NCI-H1930 (cell line): ENCODE measurements at regions not wholly inside any gene's neighbourhood (a gene's known extent, or its start where the extent isn't known, plus 50 kb on each side); places are given as distances from the start of the nearest gene placed in this dataset.

Experiments used
- DNase-seq, 2 experiments: peaks; one replicate each; lab custom pipeline; 2025; lab: John Stamatoyannopoulos, UW

- no peak for DNase-seq
These were observed 119.5 kb downstream of the MTX3 start for GRCh38 chr5:79871364-79872120.

GRCh38 chr5:79868163-79868670 is 122.8 kb downstream of the MTX3 start:
- no peak for DNase-seq

- DNase-seq: no peak
These were observed 125.5 kb downstream of the MTX3 start for GRCh38 chr5:79865579-79865978.

DNA sequence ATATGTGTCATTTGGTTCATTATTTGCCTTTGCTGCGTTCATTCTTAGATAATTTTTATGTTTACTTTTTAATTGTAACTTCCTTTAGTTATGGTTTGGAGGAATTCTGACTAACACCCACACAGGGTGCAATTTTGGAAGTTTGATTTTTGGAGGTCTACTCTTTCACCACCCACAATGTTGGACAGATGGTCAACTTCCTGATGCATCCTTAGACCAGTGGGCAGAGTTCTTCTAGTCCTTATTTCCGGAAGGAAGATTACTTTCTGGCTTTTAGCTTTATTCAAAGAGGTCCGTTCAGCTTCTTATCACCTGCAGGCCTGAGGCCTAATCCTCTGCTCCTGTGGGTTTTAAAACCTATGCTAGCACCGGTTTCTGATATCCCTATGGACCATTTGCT is 126.7 kb downstream of the MTX3 start:
- DNase-seq: no peak

DNA sequence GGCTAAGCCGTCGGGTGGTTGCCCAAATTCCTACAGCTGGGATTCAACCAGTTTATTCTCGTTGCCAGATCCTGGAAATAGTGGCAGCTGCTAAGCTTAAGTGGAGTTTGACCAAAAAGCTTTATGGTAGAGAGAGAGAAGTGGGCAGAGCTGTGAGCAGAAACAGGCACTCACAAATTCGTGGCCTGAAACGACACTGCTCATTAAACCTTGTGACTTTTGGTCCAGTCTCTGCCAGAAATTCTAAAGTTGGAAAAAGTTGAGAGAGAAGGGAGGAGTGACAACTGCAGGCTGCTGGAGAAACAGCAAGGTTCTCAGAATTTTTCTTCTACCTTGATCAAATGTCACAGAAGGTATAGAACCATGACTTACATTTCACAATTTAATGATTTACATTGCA is 131.5 kb downstream of the MTX3 start:
- DNase-seq: no peak

GRCh38 chr5:79858410-79858723 is 132.7 kb downstream of the MTX3 start:
- no peak for DNase-seq

DNA sequence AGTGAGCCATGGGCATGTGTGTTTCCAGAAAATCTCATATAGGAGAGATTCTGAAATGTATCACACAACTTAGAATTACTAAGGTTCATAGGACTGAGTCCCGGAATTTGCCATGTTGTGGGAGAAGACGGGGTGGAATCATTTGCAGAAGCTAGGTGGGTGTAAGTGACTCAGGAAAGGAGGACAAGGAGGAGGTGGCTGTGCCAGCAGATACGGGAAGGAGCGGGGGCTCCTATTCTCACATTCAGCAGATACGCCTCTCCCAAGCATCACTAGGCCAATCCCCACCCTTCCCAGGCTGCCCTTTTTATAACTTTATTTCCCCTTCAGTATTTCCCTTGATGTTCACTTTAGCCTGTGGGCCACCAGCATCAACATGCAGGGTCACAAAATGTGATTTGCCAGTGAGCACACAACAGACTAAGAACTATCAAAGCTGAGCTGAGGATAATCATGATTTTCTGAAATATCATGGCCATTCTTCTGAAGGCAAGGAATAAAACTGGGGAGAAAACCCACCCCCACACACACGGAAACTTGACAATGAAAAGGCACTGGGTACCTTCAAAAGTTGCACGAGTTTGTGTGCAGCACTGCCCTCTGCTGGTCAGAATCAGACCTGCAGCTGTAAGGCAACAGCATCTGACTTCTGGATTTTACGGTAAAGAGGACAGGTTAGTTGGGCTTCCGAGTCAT is 133.2 kb downstream of the MTX3 start:
- peak in 1 of 2 experiments; percentile 47 for DNase-seq

GRCh38 chr5:79856456-79857055 is 134.5 kb downstream of the MTX3 start:
- DNase-seq: no peak

DNA sequence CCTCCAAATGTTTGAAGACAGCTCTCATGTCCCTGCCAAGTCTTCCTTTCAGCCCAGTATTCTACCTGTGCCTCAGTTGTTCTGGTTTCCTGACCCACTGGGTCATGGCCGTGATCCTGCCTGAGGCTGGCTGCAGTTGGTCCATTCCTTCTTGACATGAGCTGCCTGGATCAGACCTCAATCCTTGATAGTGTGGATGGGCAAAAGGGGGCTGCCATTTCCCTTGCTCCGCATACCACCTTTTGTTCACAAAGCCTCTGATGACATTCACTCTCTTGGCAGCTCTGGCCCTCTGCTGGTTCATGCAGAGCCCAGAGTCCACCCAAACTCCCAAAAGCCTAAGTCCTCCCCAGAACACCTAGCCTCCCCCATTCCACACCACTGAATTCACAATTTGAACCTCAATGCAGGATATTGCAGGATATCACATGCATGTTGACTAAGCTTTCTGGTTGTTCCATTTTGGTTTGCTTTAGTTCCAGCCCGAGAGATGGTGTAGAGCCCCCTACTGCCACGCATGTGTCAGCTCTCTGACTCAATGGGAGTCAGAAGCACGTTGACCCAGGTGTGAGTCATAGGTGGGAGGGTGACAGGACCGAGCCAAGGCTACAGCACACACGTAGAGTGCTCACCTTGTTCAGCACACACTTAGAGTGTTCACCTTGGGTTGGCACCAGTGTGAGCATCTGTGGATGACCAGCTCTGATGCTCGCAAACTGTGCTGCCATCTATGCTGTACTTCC is 137.2 kb downstream of the MTX3 start:
- no peak for DNase-seq

GRCh38 chr5:79853028-79853427 is 138.0 kb downstream of the MTX3 start:
- DNase-seq: no peak

DNA sequence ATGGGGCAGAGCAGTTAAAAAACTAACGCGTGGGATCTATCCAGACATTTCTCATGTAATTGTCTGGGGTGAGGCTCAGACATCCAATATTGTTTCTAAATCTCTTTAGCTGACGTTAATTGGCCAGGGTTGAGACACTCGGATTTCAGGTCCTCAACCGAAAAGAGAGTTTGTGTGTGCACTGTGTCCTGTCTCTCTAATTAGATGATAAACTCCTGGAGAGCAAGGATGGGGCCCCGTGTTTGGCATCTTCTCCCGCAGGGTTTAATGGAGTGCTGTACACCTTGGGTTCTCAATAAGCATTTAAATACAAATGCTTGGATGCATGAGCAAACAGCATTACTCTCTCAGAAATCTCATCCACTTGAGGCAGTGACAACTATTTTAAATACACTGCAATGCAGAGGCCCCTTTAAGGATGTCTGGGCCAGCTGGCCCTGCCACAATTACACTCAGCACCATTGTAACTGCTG is 139.6 kb downstream of the MTX3 start:
- no peak for DNase-seq

GRCh38 chr5:79850941-79851340 is 140.1 kb downstream of the MTX3 start:
- no peak for DNase-seq

- DNase-seq: no peak
These were observed 140.7 kb downstream of the MTX3 start for GRCh38 chr5:79850316-79850822.

DNA sequence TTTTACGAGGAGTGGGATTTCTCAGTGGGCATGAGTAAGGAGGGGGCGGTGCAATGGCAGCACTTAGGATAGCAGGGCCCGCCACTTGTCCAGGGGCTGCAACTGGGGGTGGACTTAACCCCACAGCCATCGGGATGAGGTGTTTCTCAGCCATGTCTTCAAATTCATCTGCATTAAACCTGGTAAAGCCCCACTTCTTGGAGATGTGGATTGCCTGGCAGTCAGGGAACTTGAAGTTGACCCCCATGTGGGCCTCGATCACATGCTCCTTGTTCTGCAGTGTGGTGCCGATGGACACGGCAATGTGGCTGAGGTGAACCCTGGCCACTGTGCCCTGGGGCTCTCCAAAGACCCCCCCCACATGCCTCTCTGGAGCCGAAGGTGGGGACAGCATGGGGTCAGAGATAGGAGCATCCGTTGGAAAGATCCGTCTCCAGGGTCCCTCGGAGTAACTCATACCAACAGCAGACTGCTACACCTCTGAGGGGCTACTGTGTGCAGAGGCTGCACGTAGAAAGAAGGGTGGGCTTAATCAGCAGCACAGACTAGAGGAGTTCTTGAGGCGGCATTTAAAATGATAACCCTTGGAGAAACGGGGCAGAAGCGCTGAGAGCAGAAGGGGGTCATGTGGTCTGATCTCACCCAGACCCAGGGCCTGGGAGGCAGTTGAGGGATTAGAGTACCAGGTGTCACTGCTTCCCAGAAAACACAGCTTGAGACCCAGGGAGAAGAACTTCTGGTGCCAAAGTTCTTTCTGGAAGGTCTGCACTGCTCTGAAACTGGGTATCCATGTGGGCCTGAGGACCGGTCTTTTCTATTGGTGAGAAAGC is 141.4 kb downstream of the MTX3 start:
- DNase-seq: no peak
